B cell (primary cell): ENCODE measurements at regions not wholly inside any gene's neighbourhood (a gene's known extent, or its start where the extent isn't known, plus 50 kb on each side); places are given as distances from the start of the nearest gene placed in this dataset.

Experiments used
- ATAC-seq: fragments of 200-7000 bp; cut with Tn5 transposase; one replicate; pipeline ENCODE4 v1.10.0; 2021; ENCODE audit warnings: low read depth, mild to moderate bottlenecking, moderate number of reproducible peaks, moderate library complexity
- CTCF ChIA-PET: fragments of 350-600 bp; sonication (Branson Sonifier 250); formaldehyde crosslinking; loops from one replicate; lab custom pipeline; 2021; ENCODE audit warnings: antibody characterized with exemption, inconsistent platforms; lab: Charles Lee
- POLR2A ChIA-PET: fragments of 350-600 bp; sonication (Branson Sonifier 250); formaldehyde crosslinking; loops from one replicate; lab custom pipeline; 2021; ENCODE audit warnings: antibody characterized with exemption; lab: Charles Lee
- DNase-seq: peaks from one replicate; pipeline ENCODE4 v3.0.0; 2013
- H2AFZ ChIP-seq: 2 replicates; pipeline ENCODE4 v1.6.1; 2012; ENCODE audit warnings: mild to moderate bottlenecking, low read depth, low read length; ENCODE audit not compliant: insufficient read depth, poor library complexity, severe bottlenecking
- H3K27ac ChIP-seq, 2 donors: 1 replicate in 1 of 2; 2 replicates in 1 of 2; pipeline ENCODE4 v1.5.1; 2012 to 2013; ENCODE audit warnings: low read length in 2 of 2, mild to moderate bottlenecking in 2 of 2, moderate library complexity in 1 of 2
- H3K27me3 ChIP-seq, 4 experiments: fragments of 200-600 bp in 1 of 4; sonication (generic) in 1 of 4; replicated peaks in 1 of 4; 1 replicate in 2 of 4; 2 replicates in 2 of 4; pipeline versions ENCODE4 v1.6.1 to v1.7.0; 2013 to 2016; ENCODE audit warnings: low read length in 3 of 4, mild to moderate bottlenecking in 2 of 4, mixed read lengths in 1 of 4, moderate library complexity in 1 of 4; ENCODE audit not compliant: insufficient read depth in 4 of 4, control insufficient read depth in 3 of 4; ENCODE audit errors: control extremely low read depth in 1 of 4
- H3K36me3 ChIP-seq, 2 experiments: replicated peaks in 1 of 2; 1 replicate in 1 of 2; 2 replicates in 1 of 2; pipeline versions ENCODE4 v1.6.1 to v1.7.1; 2013; ENCODE audit warnings: low read length in 1 of 2; ENCODE audit not compliant: insufficient read depth in 2 of 2, control insufficient read depth in 1 of 2; ENCODE audit errors: control extremely low read depth in 1 of 2, extremely low read depth in 1 of 2
- H3K4me1 ChIP-seq, 2 donors: fragments of 200-600 bp in 1 of 2; sonication (generic) in 1 of 2; 1 replicate in 1 of 2; 2 replicates in 1 of 2; pipeline versions ENCODE4 v1.5.1 to v1.6.1; 2013 to 2017; ENCODE audit warnings: low read length in 2 of 2; ENCODE audit not compliant: control insufficient read depth in 2 of 2, insufficient read depth in 2 of 2
- H3K4me2 ChIP-seq: replicated peaks from 2 replicates; pipeline ENCODE3; 2012; ENCODE audit warnings: mild to moderate bottlenecking, low read depth, low read length; ENCODE audit not compliant: poor library complexity, severe bottlenecking
- H3K4me3 ChIP-seq, 5 experiments: fragments of 200-600 bp in 1 of 5; sonication (generic) in 1 of 5; 1 replicate in 3 of 5; 2 replicates in 2 of 5; pipeline versions ENCODE4 v1.5.1 to v1.7.0; 2011 to 2016; ENCODE audit warnings: low read length in 4 of 5, mild to moderate bottlenecking in 4 of 5, low read depth in 2 of 5, control low read depth in 1 of 5, moderate library complexity in 1 of 5; ENCODE audit not compliant: insufficient read depth in 1 of 5; ENCODE audit errors: control extremely low read depth in 1 of 5, extremely low read depth in 1 of 5
- H3K79me2 ChIP-seq: fragments of 200-600 bp; sonication (generic); one replicate; pipeline ENCODE4 v1.6.0; 2016; ENCODE audit warnings: low read length; ENCODE audit not compliant: control insufficient read depth, insufficient read depth
- H3K9ac ChIP-seq: fragments of 200-600 bp; sonication (generic); 2 replicates; pipeline ENCODE4 v1.6.1; 2017; ENCODE audit warnings: mild to moderate bottlenecking, low read length, moderate library complexity
- H3K9me3 ChIP-seq, 3 donors: one replicate each; pipeline versions ENCODE4 v1.6.1 to v1.7.1; 2013; ENCODE audit warnings: low read length in 2 of 3; ENCODE audit not compliant: control insufficient read depth in 2 of 3, insufficient read depth in 1 of 3; ENCODE audit errors: control extremely low read depth in 1 of 3
- H4K20me1 ChIP-seq: 2 replicates; pipeline ENCODE4 v1.6.0; 2012; ENCODE audit warnings: mild to moderate bottlenecking, low read length; ENCODE audit not compliant: insufficient read depth, control insufficient read depth, poor library complexity, severe bottlenecking
- H3K27ac Mint-ChIP-seq: one replicate; pipeline ENCODE4 v1.8.0; 2021; ENCODE audit warnings: mixed read lengths
- H3K27me3 Mint-ChIP-seq: one replicate; pipeline ENCODE4 v1.8.0; 2021; ENCODE audit warnings: mixed read lengths
- H3K4me1 Mint-ChIP-seq: one replicate; pipeline ENCODE4 v1.8.0; 2021; ENCODE audit warnings: mixed read lengths
- H3K4me3 Mint-ChIP-seq: one replicate; pipeline ENCODE4 v1.8.0; 2021; ENCODE audit warnings: mixed read lengths
- H3K9me3 Mint-ChIP-seq: one replicate; pipeline ENCODE4 v1.8.0; 2022; ENCODE audit warnings: mixed read lengths; ENCODE audit not compliant: insufficient read depth
- EZH2 ChIP-seq: IDR thresholded peaks from 2 replicates; pipeline ENCODE4 v1.6.1; 2012; ENCODE audit warnings: borderline replicate concordance, low read depth, mild to moderate bottlenecking, moderate library complexity, low read length; ENCODE audit not compliant: insufficient read depth, poor library complexity, severe bottlenecking
- WGBS: methylation state at CpG from one replicate; pipeline ENCODE4 v1.1.5; 2013; ENCODE audit warnings: missing lambda C conversion rate; ENCODE audit not compliant: insufficient coverage; 5-methylcytosine and 5-hydroxymethylcytosine counted together
- intact Hi-C: fragments of 100-400 bp; cut with micrococcal nuclease; formaldehyde crosslinking; loops from one replicate; pipeline ENCODE4 v1.10.0; 2022
- TF ChIP-seq, protein P1 (sequence below): fragments of 200-600 bp; IDR thresholded peaks from one replicate; pipeline ENCODE4 v1.8.0; 2022; ENCODE audit warnings: antibody characterized with exemption, mild to moderate bottlenecking

DNA sequence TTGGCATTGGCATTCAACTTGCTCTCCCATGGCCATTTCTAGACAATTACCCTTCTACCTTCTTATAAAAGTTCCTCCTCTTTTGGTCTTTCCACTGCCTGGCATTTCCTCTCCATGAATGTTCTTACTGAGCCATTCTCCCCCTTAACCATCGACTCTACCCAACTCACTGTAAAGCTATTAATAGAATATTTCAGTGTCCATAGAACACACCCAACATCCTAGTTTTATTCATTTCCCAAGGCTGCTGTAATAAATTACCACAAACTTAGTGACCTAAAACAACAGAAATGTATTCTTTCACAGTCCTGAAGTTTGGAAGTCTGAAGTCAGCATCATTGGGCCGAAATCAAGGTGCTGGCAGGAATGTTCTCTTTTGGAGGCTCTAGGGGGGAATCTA is 170.0 kb upstream of the ATP5MC3 start:
- no peaks in the 10 kb centered on the region for H4K20me1 ChIP-seq
- no peaks in the 10 kb centered on the region for H3K9me3 ChIP-seq
- no peaks in the 10 kb centered on the region for H3K9me3 Mint-ChIP-seq
- no peaks in the 10 kb centered on the region for H3K79me2 ChIP-seq
- H3K4me1 Mint-ChIP-seq = no peaks in the 10 kb centered on the region
- H3K27ac ChIP-seq = no peak overlapping the region
- intact Hi-C loops = no loop called here
- ATAC-seq (no peak), DNase-seq (no peak)
- H3K4me2 ChIP-seq = no peak overlapping the region
- whole genome bisulfite sequencing = no CpG with 5 or more reads among the region's 2 CpGs
- ChIA-PET CTCF (no interaction called here), POLR2A (no interaction called here)
- no peak overlapping the region for H2AFZ ChIP-seq
- no peak overlapping the region for H3K4me3 Mint-ChIP-seq
- H3K27ac Mint-ChIP-seq = no peak overlapping the region
- no peaks in the 10 kb centered on the region for H3K36me3 ChIP-seq
- H3K9ac ChIP-seq = no peak overlapping the region
- no peak overlapping the region for H3K4me3 ChIP-seq
- peaks cover 0 to 5% (median 2%) of the 10 kb centered on the region in 4 experiments for H3K27me3 ChIP-seq
- peaks cover 39% of the 10 kb centered on the region for H3K27me3 Mint-ChIP-seq
- no peaks in the 10 kb centered on the region for H3K4me1 ChIP-seq
- TF ChIP-seq, protein P1, sequence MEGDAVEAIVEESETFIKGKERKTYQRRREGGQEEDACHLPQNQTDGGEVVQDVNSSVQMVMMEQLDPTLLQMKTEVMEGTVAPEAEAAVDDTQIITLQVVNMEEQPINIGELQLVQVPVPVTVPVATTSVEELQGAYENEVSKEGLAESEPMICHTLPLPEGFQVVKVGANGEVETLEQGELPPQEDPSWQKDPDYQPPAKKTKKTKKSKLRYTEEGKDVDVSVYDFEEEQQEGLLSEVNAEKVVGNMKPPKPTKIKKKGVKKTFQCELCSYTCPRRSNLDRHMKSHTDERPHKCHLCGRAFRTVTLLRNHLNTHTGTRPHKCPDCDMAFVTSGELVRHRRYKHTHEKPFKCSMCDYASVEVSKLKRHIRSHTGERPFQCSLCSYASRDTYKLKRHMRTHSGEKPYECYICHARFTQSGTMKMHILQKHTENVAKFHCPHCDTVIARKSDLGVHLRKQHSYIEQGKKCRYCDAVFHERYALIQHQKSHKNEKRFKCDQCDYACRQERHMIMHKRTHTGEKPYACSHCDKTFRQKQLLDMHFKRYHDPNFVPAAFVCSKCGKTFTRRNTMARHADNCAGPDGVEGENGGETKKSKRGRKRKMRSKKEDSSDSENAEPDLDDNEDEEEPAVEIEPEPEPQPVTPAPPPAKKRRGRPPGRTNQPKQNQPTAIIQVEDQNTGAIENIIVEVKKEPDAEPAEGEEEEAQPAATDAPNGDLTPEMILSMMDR = no peak
- TF ChIP-seq EZH2 = no peak

DNA sequence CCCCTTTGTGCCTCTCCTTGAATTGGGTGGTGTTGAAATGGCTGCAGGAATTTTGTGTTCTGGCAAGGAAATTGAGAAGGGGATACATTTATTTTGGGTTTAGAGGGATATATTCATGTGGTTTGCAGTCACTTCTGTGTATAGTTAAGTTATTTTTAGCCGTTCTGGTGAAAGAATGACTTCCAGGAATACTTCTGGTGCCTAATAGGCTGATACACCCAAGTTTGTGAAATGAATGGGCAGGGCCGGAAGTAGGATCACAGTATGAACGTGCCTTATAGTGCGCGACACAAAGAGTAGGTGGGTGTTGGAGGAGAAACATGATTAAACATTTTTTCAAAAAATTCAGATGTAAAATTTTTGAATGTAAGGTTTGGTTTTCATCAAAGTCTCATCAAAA is 168.6 kb upstream of the ATP5MC3 start:
- CTCF ChIA-PET = no interaction called here
- Mint-ChIP-seq H3K27ac (no peak overlapping the region), H3K27me3 (peaks cover 39% of the 10 kb centered on the region)

More for the DNA sequence above, 168.6 kb upstream of the ATP5MC3 start:
- WGBS = 70% methylated on average over 1 of the region's 5 CpGs
- Histone ChIP-seq H3K4me2 (no peak overlapping the region), H3K9me3 (no peaks in the 10 kb centered on the region), H3K27me3 (peaks cover 0 to 5% (median 2%) of the 10 kb centered on the region in 4 experiments), H2AFZ (no peak overlapping the region), H3K4me1 (no peaks in the 10 kb centered on the region), H3K36me3 (no peaks in the 10 kb centered on the region), H3K9ac (no peak overlapping the region), H4K20me1 (no peaks in the 10 kb centered on the region), H3K79me2 (no peaks in the 10 kb centered on the region), H3K4me3 (no peak overlapping the region), H3K27ac (no peak overlapping the region)
- no peaks in the 10 kb centered on the region for H3K9me3 Mint-ChIP-seq
- no peaks in the 10 kb centered on the region for H3K4me1 Mint-ChIP-seq
- POLR2A ChIA-PET = no interaction called here
- intact Hi-C loops = no loop called here
- no peak overlapping the region for H3K4me3 Mint-ChIP-seq
- ATAC-seq (no peak), DNase-seq (no peak)
- TF ChIP-seq, protein P1 = no peak
- no peak for TF ChIP-seq EZH2
